ENCODE measurements at regions not wholly inside any gene's neighbourhood (a gene's known extent, or its start where the extent isn't known, plus 50 kb on each side); places are given as distances from the start of the nearest gene placed in this dataset.
"Not testable (repeated sequence)": the region's sequence is repeated elsewhere in the genome, so short reads cannot be mapped to it uniquely, and the experiment has no call there.

GRCh38 chr1:83060221-83060620, 938.7 kb downstream of the TTLL7 start:
- H3K9me2 ChIP-seq (replicated peaks; ENCODE audit: insufficient read depth, low read length), result no peaks in the 10 kb centered on the region; the same call in 1 of the 2 replicates
- no peaks in the 10 kb centered on the region for H4K20me1 ChIP-seq (ENCODE audit: insufficient read depth, low read depth, low read length)
- H3K79me2 ChIP-seq (ENCODE audit: low read length), result no peaks in the 10 kb centered on the region
- DNase-seq, result no peak
- no peaks in the 10 kb centered on the region for H3K36me3 ChIP-seq (ENCODE audit: insufficient read depth, low read length)
- no peaks in the 10 kb centered on the region for H3K27me3 ChIP-seq (ENCODE audit: low read length)
- no peak overlapping the region for H3K4me3 ChIP-seq (ENCODE audit: low read length)
- H3K9ac ChIP-seq (ENCODE audit: low read length), result no peak overlapping the region
- H3K4me2 ChIP-seq (ENCODE audit: low read depth, low read length, poor library complexity, severe bottlenecking), result no peak overlapping the region
- peaks cover 24% of the 10 kb centered on the region for H3K9me3 ChIP-seq (ENCODE audit: low read length)
- H3K4me1 ChIP-seq (ENCODE audit: low read length), result no peaks in the 10 kb centered on the region
- H3K27ac ChIP-seq (ENCODE audit: low read length), result no peak overlapping the region
- no peak overlapping the region for H2AFZ ChIP-seq (ENCODE audit: low read length)

- no peaks in the 10 kb centered on the region for H4K20me1 ChIP-seq (ENCODE audit: insufficient read depth, low read depth, low read length)
- H3K9me3 ChIP-seq (ENCODE audit: low read length), result peaks cover 18% of the 10 kb centered on the region
- no peaks in the 10 kb centered on the region for H3K36me3 ChIP-seq (ENCODE audit: insufficient read depth, low read length)
- no peak overlapping the region for H3K9ac ChIP-seq (ENCODE audit: low read length)
- no peaks in the 10 kb centered on the region; the same call in 1 of the 2 replicates for H3K9me2 ChIP-seq (replicated peaks; ENCODE audit: insufficient read depth, low read length)
- H3K4me2 ChIP-seq (ENCODE audit: low read depth, low read length, poor library complexity, severe bottlenecking), result no peak overlapping the region
- DNase-seq, result no peak
- no peak overlapping the region for H3K27ac ChIP-seq (ENCODE audit: low read length)
- H2AFZ ChIP-seq (ENCODE audit: low read length), result no peak overlapping the region
- no peak overlapping the region for H3K4me3 ChIP-seq (ENCODE audit: low read length)
- H3K27me3 ChIP-seq (ENCODE audit: low read length), result no peaks in the 10 kb centered on the region
- H3K79me2 ChIP-seq (ENCODE audit: low read length), result no peaks in the 10 kb centered on the region
- no peaks in the 10 kb centered on the region for H3K4me1 ChIP-seq (ENCODE audit: low read length)
These were observed 940.6 kb downstream of the TTLL7 start for GRCh38 chr1:83058327-83058726.

- DNase-seq, result no peak
- H3K79me2 ChIP-seq (ENCODE audit: low read length), result no peaks in the 10 kb centered on the region
- H3K36me3 ChIP-seq (ENCODE audit: insufficient read depth, low read length), result no peaks in the 10 kb centered on the region
- no peak overlapping the region for H3K4me2 ChIP-seq (ENCODE audit: low read depth, low read length, poor library complexity, severe bottlenecking)
- H3K9ac ChIP-seq (ENCODE audit: low read length), result no peak overlapping the region
- no peak overlapping the region for H2AFZ ChIP-seq (ENCODE audit: low read length)
- H3K4me1 ChIP-seq (ENCODE audit: low read length), result no peaks in the 10 kb centered on the region
- H3K4me3 ChIP-seq (ENCODE audit: low read length), result no peak overlapping the region
- H3K27me3 ChIP-seq (ENCODE audit: low read length), result no peaks in the 10 kb centered on the region
- peaks cover 23% of the 10 kb centered on the region for H3K9me3 ChIP-seq (ENCODE audit: low read length)
- H4K20me1 ChIP-seq (ENCODE audit: insufficient read depth, low read depth, low read length), result no peaks in the 10 kb centered on the region
- H3K9me2 ChIP-seq (replicated peaks; ENCODE audit: insufficient read depth, low read length), result no peaks in the 10 kb centered on the region
- H3K27ac ChIP-seq (ENCODE audit: low read length), result no peak overlapping the region
These were observed 943.4 kb downstream of the TTLL7 start for GRCh38 chr1:83055391-83056170.

GRCh38 chr1:83053446-83053845, 945.5 kb downstream of the TTLL7 start:
- H4K20me1 ChIP-seq (ENCODE audit: insufficient read depth, low read depth, low read length), result no peaks in the 10 kb centered on the region
- no peaks in the 10 kb centered on the region for H3K9me2 ChIP-seq (replicated peaks; ENCODE audit: insufficient read depth, low read length)
- peaks cover 15% of the 10 kb centered on the region; the same call in 1 of the 2 replicates for H3K9me3 ChIP-seq (ENCODE audit: low read length)
- no peaks in the 10 kb centered on the region for H3K27me3 ChIP-seq (ENCODE audit: low read length)
- H3K36me3 ChIP-seq (ENCODE audit: insufficient read depth, low read length), result no peaks in the 10 kb centered on the region
- no peak overlapping the region for H3K9ac ChIP-seq (ENCODE audit: low read length)
- no peaks in the 10 kb centered on the region for H3K4me1 ChIP-seq (ENCODE audit: low read length)
- no peak for DNase-seq
- no peaks in the 10 kb centered on the region for H3K79me2 ChIP-seq (ENCODE audit: low read length)
- no peak overlapping the region for H3K4me3 ChIP-seq (ENCODE audit: low read length)
- no peak overlapping the region for H2AFZ ChIP-seq (ENCODE audit: low read length)
- H3K4me2 ChIP-seq (ENCODE audit: low read depth, low read length, poor library complexity, severe bottlenecking), result no peak overlapping the region
- no peak overlapping the region for H3K27ac ChIP-seq (ENCODE audit: low read length)

- no peak overlapping the region for H3K27ac ChIP-seq (ENCODE audit: low read length)
These were observed 946.1 kb downstream of the TTLL7 start for GRCh38 chr1:83052865-83053264.

GRCh38 chr1:83051053-83051452, 947.9 kb downstream of the TTLL7 start:
- H2AFZ ChIP-seq (ENCODE audit: low read length); H3K9ac ChIP-seq (ENCODE audit: low read length); H3K9me2 ChIP-seq (replicated peaks; ENCODE audit: insufficient read depth, low read length); H3K36me3 ChIP-seq (ENCODE audit: insufficient read depth, low read length); DNase-seq; H3K27me3 ChIP-seq (ENCODE audit: low read length); H3K4me2 ChIP-seq (ENCODE audit: low read depth, low read length, poor library complexity, severe bottlenecking); H3K9me3 ChIP-seq (ENCODE audit: low read length); H3K4me3 ChIP-seq (ENCODE audit: low read length); H3K4me1 ChIP-seq (ENCODE audit: low read length); H4K20me1 ChIP-seq (ENCODE audit: insufficient read depth, low read depth, low read length); H3K79me2 ChIP-seq (ENCODE audit: low read length); H3K27ac ChIP-seq (ENCODE audit: low read length): not testable (repeated sequence)

More at GRCh38 chr1:83052865-83053264, 946.1 kb downstream of the TTLL7 start:
- Histone ChIP-seq H3K27me3 (ENCODE audit: low read length) (no peaks in the 10 kb centered on the region), H3K36me3 (ENCODE audit: insufficient read depth, low read length) (no peaks in the 10 kb centered on the region), H3K79me2 (ENCODE audit: low read length) (no peaks in the 10 kb centered on the region), H3K9ac (ENCODE audit: low read length) (no peak overlapping the region), H3K4me1 (ENCODE audit: low read length) (no peaks in the 10 kb centered on the region), H3K4me2 (ENCODE audit: low read depth, low read length, poor library complexity, severe bottlenecking) (no peak overlapping the region), H3K9me3 (ENCODE audit: low read length) (peaks cover 12% of the 10 kb centered on the region; the same call in 1 of the 2 replicates), H4K20me1 (ENCODE audit: insufficient read depth, low read depth, low read length) (no peaks in the 10 kb centered on the region), H3K9me2 (replicated peaks; ENCODE audit: insufficient read depth, low read length) (no peaks in the 10 kb centered on the region), H3K4me3 (ENCODE audit: low read length) (no peak overlapping the region), H2AFZ (ENCODE audit: low read length) (no peak overlapping the region)
- DNase-seq, result no peak

- H3K4me3 ChIP-seq (ENCODE audit: low read length), result no peak overlapping the region
- no peaks in the 10 kb centered on the region for H3K27me3 ChIP-seq (ENCODE audit: low read length)
- no peak overlapping the region for H3K4me2 ChIP-seq (ENCODE audit: low read depth, low read length, poor library complexity, severe bottlenecking)
- no peak overlapping the region for H3K9ac ChIP-seq (ENCODE audit: low read length)
- H3K4me1 ChIP-seq (ENCODE audit: low read length), result no peaks in the 10 kb centered on the region
- H3K36me3 ChIP-seq (ENCODE audit: insufficient read depth, low read length), result no peaks in the 10 kb centered on the region
- no peak overlapping the region for H2AFZ ChIP-seq (ENCODE audit: low read length)
- no peak for DNase-seq
- no peak overlapping the region for H3K27ac ChIP-seq (ENCODE audit: low read length)
- no peaks in the 10 kb centered on the region for H3K79me2 ChIP-seq (ENCODE audit: low read length)
- peaks cover 5% of the 10 kb centered on the region; the same call in 1 of the 2 replicates for H3K9me3 ChIP-seq (ENCODE audit: low read length)
- peaks cover 3% of the 10 kb centered on the region; the same call in 1 of the 2 replicates for H3K9me2 ChIP-seq (replicated peaks; ENCODE audit: insufficient read depth, low read length)
- H4K20me1 ChIP-seq (ENCODE audit: insufficient read depth, low read depth, low read length), result no peaks in the 10 kb centered on the region
These were observed 955.7 kb downstream of the TTLL7 start for GRCh38 chr1:83043244-83043643.

- not testable (repeated sequence) for H3K9ac ChIP-seq (ENCODE audit: low read length); DNase-seq; H3K36me3 ChIP-seq (ENCODE audit: insufficient read depth, low read length); H3K4me2 ChIP-seq (ENCODE audit: low read depth, low read length, poor library complexity, severe bottlenecking); H3K9me3 ChIP-seq (ENCODE audit: low read length); H4K20me1 ChIP-seq (ENCODE audit: insufficient read depth, low read depth, low read length); H3K79me2 ChIP-seq (ENCODE audit: low read length); H3K27ac ChIP-seq (ENCODE audit: low read length); H3K4me3 ChIP-seq (ENCODE audit: low read length); H3K9me2 ChIP-seq (replicated peaks; ENCODE audit: insufficient read depth, low read length); H3K4me1 ChIP-seq (ENCODE audit: low read length); H3K27me3 ChIP-seq (ENCODE audit: low read length); H2AFZ ChIP-seq (ENCODE audit: low read length)
These were observed 959.8 kb downstream of the TTLL7 start for GRCh38 chr1:83039091-83039490.
